Inflammatory macrophage treated with lipopolysaccharide for 1 hour (primary cell): ENCODE measurements at regions not wholly inside any gene's neighbourhood (a gene's known extent, or its start where the extent isn't known, plus 50 kb on each side); places are given as distances from the start of the nearest gene placed in this dataset.
"Not testable (repeated sequence)": the region's sequence is repeated elsewhere in the genome, so short reads cannot be mapped to it uniquely, and the experiment has no call there.

Experiments
- DNase-seq, 2 donors: peaks; one replicate each; pipeline ENCODE4 v3.0.0-alpha.2; 2020 to 2022

- DNase-seq, result no peak
Observed at GRCh38 chr14:85165094-85165493, 364.9 kb upstream of the FLRT2 start.

GRCh38 chr14:85169381-85169780 lies 360.6 kb upstream of the FLRT2 start:
- no peak for DNase-seq

GRCh38 chr14:85172290-85172689 lies 357.7 kb upstream of the FLRT2 start:
- DNase-seq, result no peak

- no peak for DNase-seq
Observed at GRCh38 chr14:85172889-85173477, 357.0 kb upstream of the FLRT2 start.

- no peak for DNase-seq
Observed at GRCh38 chr14:85175556-85175955, 354.4 kb upstream of the FLRT2 start.

GRCh38 chr14:85178864-85179263 lies 351.1 kb upstream of the FLRT2 start:
- no peak for DNase-seq

GRCh38 chr14:85180876-85181275 lies 349.1 kb upstream of the FLRT2 start:
- no peak for DNase-seq

GRCh38 chr14:85182282-85182681 lies 347.7 kb upstream of the FLRT2 start:
- no peak for DNase-seq

GRCh38 chr14:85186082-85186481 lies 343.9 kb upstream of the FLRT2 start:
- no peak for DNase-seq

GRCh38 chr14:85187521-85187920 lies 342.4 kb upstream of the FLRT2 start:
- no peak for DNase-seq

GRCh38 chr14:85188836-85189235 lies 341.1 kb upstream of the FLRT2 start:
- DNase-seq, result no peak

GRCh38 chr14:85189253-85189652 lies 340.7 kb upstream of the FLRT2 start:
- not testable (repeated sequence) for DNase-seq

- no peak for DNase-seq
Observed at GRCh38 chr14:85190251-85190650, 339.7 kb upstream of the FLRT2 start.

- DNase-seq, result no peak
Observed at GRCh38 chr14:85191986-85192385, 338.0 kb upstream of the FLRT2 start.

GRCh38 chr14:85195872-85196477 lies 334.0 kb upstream of the FLRT2 start:
- DNase-seq, result peak in 1 of 2 donors; percentile 7

- no peak for DNase-seq
Observed at GRCh38 chr14:85198001-85198400, 331.9 kb upstream of the FLRT2 start.

GRCh38 chr14:85205875-85206274 lies 324.1 kb upstream of the FLRT2 start:
- DNase-seq, result no peak

GRCh38 chr14:85214471-85214870 lies 315.5 kb upstream of the FLRT2 start:
- DNase-seq, result no peak

- DNase-seq, result no peak
Observed at GRCh38 chr14:85217412-85217811, 312.5 kb upstream of the FLRT2 start.

- DNase-seq, result no peak
Observed at GRCh38 chr14:85218982-85219381, 311.0 kb upstream of the FLRT2 start.

- no peak for DNase-seq
Observed at GRCh38 chr14:85221832-85222231, 308.1 kb upstream of the FLRT2 start.

- DNase-seq, result no peak
Observed at GRCh38 chr14:85222341-85222740, 307.6 kb upstream of the FLRT2 start.

- DNase-seq, result no peak
Observed at GRCh38 chr14:85223667-85224066, 306.3 kb upstream of the FLRT2 start.

GRCh38 chr14:85224241-85224640 lies 305.7 kb upstream of the FLRT2 start:
- DNase-seq, result no peak

GRCh38 chr14:85233756-85234155 lies 296.2 kb upstream of the FLRT2 start:
- DNase-seq, result no peak
